ENCODE measurements at regions not wholly inside any gene's neighbourhood (a gene's known extent, or its start where the extent isn't known, plus 50 kb on each side); places are given as distances from the start of the nearest gene placed in this dataset.

DNA sequence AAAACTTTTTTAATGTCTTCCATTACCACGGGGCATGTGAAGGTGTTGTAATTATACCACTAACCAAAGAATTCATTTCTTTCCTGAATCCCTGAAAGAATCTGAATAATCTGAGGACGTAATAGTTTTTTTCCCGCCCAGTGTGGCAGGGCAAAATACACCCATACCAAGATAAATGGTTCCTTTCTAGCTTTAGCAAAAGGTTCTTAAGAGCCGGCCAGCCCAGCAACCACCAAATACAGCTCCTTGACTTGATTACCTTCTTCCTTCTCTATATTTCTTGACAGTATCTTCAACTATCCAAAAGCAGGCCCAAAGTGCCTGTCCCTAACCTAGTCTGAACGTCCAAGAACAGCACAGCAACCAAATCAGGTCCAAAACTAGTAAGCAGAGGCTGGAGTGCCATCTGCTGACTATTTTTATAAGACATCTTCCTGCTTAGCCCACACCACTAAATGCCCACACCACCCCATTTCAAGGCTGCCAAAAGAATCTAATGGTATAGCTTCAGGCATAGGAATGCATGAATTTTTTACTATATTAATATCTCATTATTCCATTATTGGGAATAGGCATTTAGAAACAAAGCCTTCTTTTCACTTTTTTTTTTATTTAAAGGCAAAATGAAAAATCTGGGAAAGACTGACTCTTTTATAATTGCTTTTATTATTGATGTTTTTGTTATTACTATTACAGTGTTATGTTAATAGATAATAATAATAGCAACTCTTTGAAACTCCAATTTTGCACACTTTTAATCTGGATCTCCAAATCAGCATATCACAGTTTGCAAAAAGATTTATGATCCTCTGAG, 524.4 kb downstream of the MED13L start:
- TF ChIP-seq POLR2A (IDR thresholded peaks at IDR 0.05; ENCODE audit: control extremely low read depth in 1 of 2, low read depth in 2 of 2, low read length in 2 of 2) (no peak), SIN3A (conservative IDR thresholded peaks at IDR 0.05 in 1 of 2, IDR thresholded peaks at IDR 0.05 in 1 of 2; ENCODE audit: low read depth in 1 of 2, low read length in 2 of 2) (no peak), JUN (IDR thresholded peaks at IDR 0.05; ENCODE audit: low read depth, low read length) (no peak), YY1 (IDR thresholded peaks at IDR 0.05; ENCODE audit: low read depth, low read length) (no peak), RFX5 (IDR thresholded peaks at IDR 0.05; ENCODE audit: borderline replicate concordance, low read depth, low read length) (no peak), HDAC6 (IDR thresholded peaks at IDR 0.05; ENCODE audit: low read depth, low read length) (no peak), KDM1A (IDR thresholded peaks at IDR 0.05; ENCODE audit: borderline replicate concordance, low read length) (no peak), FOSL1 (IDR thresholded peaks at IDR 0.05; ENCODE audit: insufficient read depth, low read depth, low read length) (no peak), EP300 (IDR thresholded peaks at IDR 0.05; ENCODE audit: borderline replicate concordance in 1 of 2, low read depth in 2 of 2, low read length in 2 of 2) (no peak), TCF12 (IDR thresholded peaks at IDR 0.05; ENCODE audit: low read depth, low read length) (no peak)
- TF ChIP-seq, protein P1, sequence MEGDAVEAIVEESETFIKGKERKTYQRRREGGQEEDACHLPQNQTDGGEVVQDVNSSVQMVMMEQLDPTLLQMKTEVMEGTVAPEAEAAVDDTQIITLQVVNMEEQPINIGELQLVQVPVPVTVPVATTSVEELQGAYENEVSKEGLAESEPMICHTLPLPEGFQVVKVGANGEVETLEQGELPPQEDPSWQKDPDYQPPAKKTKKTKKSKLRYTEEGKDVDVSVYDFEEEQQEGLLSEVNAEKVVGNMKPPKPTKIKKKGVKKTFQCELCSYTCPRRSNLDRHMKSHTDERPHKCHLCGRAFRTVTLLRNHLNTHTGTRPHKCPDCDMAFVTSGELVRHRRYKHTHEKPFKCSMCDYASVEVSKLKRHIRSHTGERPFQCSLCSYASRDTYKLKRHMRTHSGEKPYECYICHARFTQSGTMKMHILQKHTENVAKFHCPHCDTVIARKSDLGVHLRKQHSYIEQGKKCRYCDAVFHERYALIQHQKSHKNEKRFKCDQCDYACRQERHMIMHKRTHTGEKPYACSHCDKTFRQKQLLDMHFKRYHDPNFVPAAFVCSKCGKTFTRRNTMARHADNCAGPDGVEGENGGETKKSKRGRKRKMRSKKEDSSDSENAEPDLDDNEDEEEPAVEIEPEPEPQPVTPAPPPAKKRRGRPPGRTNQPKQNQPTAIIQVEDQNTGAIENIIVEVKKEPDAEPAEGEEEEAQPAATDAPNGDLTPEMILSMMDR (IDR thresholded peaks at IDR 0.05; ENCODE audit: control extremely low read depth in 1 of 3, insufficient read depth in 1 of 3, low read depth in 1 of 3, low read length in 3 of 3), result peak in 2 of 3 experiments; percentile 67 to 70; a peak in 3 of 4 replicates
- TF ChIP-seq, protein P2, sequence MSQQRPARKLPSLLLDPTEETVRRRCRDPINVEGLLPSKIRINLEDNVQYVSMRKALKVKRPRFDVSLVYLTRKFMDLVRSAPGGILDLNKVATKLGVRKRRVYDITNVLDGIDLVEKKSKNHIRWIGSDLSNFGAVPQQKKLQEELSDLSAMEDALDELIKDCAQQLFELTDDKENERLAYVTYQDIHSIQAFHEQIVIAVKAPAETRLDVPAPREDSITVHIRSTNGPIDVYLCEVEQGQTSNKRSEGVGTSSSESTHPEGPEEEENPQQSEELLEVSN (IDR thresholded peaks at IDR 0.05), result no peak

Measured in H1 (cell line).